ENCODE measurements at regions not wholly inside any gene's neighbourhood (a gene's known extent, or its start where the extent isn't known, plus 50 kb on each side); places are given as distances from the start of the nearest gene placed in this dataset.

GRCh38 chr4:165628572-165628971 lies 244.5 kb upstream of the TLL1 start:
- ChIA-PET POLR2A (interaction anchor here (0.5 kb wide), 1 partner anchor 62 kb away, joined by 6 read pairs; no protein-coding TSS in a partner anchor), CTCF (no interaction called here)
- no peak overlapping the region for H3K4me3 ChIP-seq (ENCODE audit: low read depth in 2 of 2, low read length in 2 of 2)
- intact Hi-C loops (cut with micrococcal nuclease; ENCODE audit: unreplicated experiment) = no loop called here
- no peaks in the 10 kb centered on the region for H3K36me3 ChIP-seq (ENCODE audit: control insufficient read depth, insufficient read depth, low read length)
- no peaks in the 10 kb centered on the region for H3K27me3 ChIP-seq (ENCODE audit: control insufficient read depth, insufficient read depth, low read length)
- no TSS peak for BruUV-seq (replicated peaks)
- no peaks in the 10 kb centered on the region for H3K9me3 ChIP-seq (ENCODE audit: control insufficient read depth, insufficient read depth, low read depth, low read length)
- TF ChIP-seq REST (IDR thresholded peaks at IDR 0.05; ENCODE audit: insufficient read depth in 1 of 2, low read depth in 2 of 2, low read length in 1 of 2) = no peak
- in situ Hi-C loops (cut with HindIII; ENCODE audit: low pct_unique_long_range_greater_than_20kb, low sequenced_read_pairs) = no loop called here
- H3K4me1 ChIP-seq (ENCODE audit: control insufficient read depth, insufficient read depth, low read length) = no peaks in the 10 kb centered on the region
- ATAC-seq = no peak
- no peak overlapping the region for H3K27ac ChIP-seq (ENCODE audit: low read length)
- no peak for DNase-seq (ENCODE audit: low read depth, low spot score)

- no TSS peak for BruUV-seq (replicated peaks)
- TF ChIP-seq SIN3A (IDR thresholded peaks at IDR 0.05; ENCODE audit: borderline replicate concordance, insufficient read depth, low read depth, low read length) = no peak
- TF ChIP-seq REST (IDR thresholded peaks at IDR 0.05; ENCODE audit: insufficient read depth in 1 of 2, low read depth in 2 of 2, low read length in 1 of 2) = no peak
- no peak for TF ChIP-seq CTCF (IDR thresholded peaks at IDR 0.05)
- POLR2A ChIA-PET = no interaction called here
- intact Hi-C loops (cut with micrococcal nuclease; ENCODE audit: unreplicated experiment) = no loop called here
- CTCF ChIA-PET = no interaction called here
- Histone ChIP-seq H3K27ac (ENCODE audit: low read length) (no peak overlapping the region), H3K9me3 (ENCODE audit: control insufficient read depth, insufficient read depth, low read depth, low read length) (no peaks in the 10 kb centered on the region), H3K4me1 (ENCODE audit: control insufficient read depth, insufficient read depth, low read length) (no peaks in the 10 kb centered on the region), H3K4me3 (ENCODE audit: low read depth in 2 of 2, low read length in 2 of 2) (no peak overlapping the region), H3K36me3 (ENCODE audit: control insufficient read depth, insufficient read depth, low read length) (no peaks in the 10 kb centered on the region), H3K27me3 (ENCODE audit: control insufficient read depth, insufficient read depth, low read length) (no peaks in the 10 kb centered on the region)
- no peak for DNase-seq (ENCODE audit: low read depth, low spot score)
- in situ Hi-C loops (cut with HindIII; ENCODE audit: low pct_unique_long_range_greater_than_20kb, low sequenced_read_pairs) = no loop called here
- ATAC-seq = no peak
These were observed 242.4 kb upstream of the TLL1 start for GRCh38 chr4:165630671-165631070.
